ENCODE measurements at regions not wholly inside any gene's neighbourhood (a gene's known extent, or its start where the extent isn't known, plus 50 kb on each side); places are given as distances from the start of the nearest gene placed in this dataset.
"Not testable (repeated sequence)": the region's sequence is repeated elsewhere in the genome, so short reads cannot be mapped to it uniquely, and the experiment has no call there.

DNA sequence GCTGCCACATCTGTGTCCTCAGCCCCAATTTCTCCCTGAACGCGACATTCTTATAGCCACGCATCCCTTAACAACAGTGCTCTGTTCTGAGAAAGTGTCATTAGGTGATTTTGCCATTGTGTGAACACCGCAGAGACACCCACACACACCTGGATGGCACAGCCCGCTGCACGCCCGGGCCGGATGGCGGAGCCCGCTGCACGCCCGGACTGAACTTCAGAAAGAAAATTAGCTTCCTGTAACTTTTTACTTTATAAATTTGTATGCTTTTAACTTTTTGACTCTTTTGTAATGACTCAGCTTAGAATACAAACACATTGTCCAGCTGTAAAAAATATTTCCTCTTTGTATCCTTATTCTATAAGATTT is 567.0 kb upstream of the B3GAT1 start:
- H3K4me1 Mint-ChIP-seq, H3K9me3 Mint-ChIP-seq, H3K36me3 Mint-ChIP-seq, H3K27ac Mint-ChIP-seq, H3K4me3 Mint-ChIP-seq, H3K27me3 Mint-ChIP-seq: not testable (repeated sequence)

DNA sequence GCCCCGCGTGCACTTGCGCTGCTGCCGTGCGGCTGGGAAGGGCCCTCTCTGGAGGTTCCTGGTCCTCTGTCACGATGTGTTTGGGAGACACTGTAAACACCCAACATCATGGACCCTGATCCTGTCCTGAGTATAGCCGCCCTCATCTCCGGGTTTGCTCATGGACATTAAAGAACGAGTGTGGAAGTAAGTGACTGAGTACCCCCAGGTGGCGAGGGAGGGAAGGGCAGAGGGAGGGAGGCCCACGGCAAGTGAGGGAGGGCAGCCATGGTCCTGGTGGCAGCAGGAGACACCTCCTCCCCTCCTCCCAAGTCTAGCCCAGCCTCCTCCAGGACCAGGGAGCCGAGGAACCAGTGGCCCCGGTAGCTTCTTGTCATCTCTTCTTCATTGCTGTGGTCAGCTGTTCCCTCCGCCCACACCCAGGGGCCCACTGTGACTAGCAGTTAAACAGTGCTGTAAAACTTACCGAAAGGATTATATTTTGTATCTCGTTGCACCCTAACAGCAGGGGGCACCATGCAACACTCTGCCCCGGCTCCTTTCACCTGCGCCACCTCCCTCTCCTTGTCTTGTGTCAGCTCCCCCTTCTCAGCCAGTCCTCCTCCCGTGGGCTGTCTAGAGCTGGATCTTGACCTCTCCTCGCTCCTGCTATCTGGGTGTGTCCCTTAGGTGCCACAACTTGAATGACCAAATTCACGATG is 566.5 kb upstream of the B3GAT1 start:
- Mint-ChIP-seq H3K9me3 (no peaks in the 10 kb centered on the region), H3K4me3 (no peak overlapping the region), H3K36me3 (no peaks in the 10 kb centered on the region), H3K4me1 (no peaks in the 10 kb centered on the region), H3K27ac (no peak overlapping the region), H3K27me3 (peaks cover 9% of the 10 kb centered on the region)

DNA sequence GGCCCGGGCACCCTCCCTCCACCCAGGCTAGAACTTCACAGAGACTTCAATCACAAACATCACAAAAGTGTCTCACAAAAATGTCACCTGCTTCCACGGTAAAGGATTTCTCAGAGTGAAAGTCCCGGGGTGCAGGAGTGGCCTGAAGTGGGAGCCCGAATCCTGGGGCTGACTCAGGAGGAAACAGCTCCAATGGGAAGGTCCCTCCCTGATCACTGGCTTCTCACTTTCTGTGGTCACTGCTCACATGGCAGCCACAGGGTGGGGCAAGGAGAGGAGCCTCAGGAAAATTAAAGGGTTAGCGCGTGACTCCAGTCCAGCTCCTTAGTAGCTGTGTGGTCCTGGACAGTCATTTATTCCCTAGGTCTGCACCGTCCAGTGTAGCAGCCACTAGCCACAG is 564.5 kb upstream of the B3GAT1 start:
- Mint-ChIP-seq H3K27me3 (peaks cover 3% of the 10 kb centered on the region), H3K9me3 (no peaks in the 10 kb centered on the region)

DNA sequence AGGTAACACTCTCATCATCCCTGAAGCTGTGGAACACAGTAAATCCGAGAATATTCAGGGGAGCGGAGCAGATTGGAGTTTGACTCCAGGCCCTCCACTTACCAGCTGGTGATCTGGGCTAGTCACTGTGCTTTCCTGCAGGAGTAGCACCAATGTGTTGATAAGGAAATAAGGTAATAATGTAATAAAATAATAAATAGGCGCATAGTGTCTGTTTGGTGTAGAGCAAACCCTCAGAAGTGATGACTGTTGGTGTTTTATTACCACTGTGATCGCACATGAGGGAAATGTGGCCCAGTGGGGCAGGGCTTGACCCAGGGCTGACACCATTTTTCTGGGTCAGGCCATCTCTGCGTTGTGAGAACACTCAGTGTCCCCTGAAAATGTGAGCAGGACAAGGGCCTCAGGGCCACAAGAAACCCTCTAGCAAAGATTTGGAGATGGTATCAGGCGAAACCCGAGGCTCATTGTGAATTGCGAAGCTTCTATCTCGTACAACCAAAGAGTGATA is 563.9 kb upstream of the B3GAT1 start:
- Mint-ChIP-seq H3K9me3 (no peaks in the 10 kb centered on the region), H3K27me3 (peaks cover 3% of the 10 kb centered on the region), H3K36me3 (no peaks in the 10 kb centered on the region), H3K4me3 (no peak overlapping the region), H3K4me1 (peaks cover 0 to 2% (median 0%) of the 10 kb centered on the region in 3 donors), H3K27ac (no peak overlapping the region)

More for the DNA sequence above, 564.5 kb upstream of the B3GAT1 start:
- Mint-ChIP-seq H3K27ac (no peak overlapping the region), H3K4me3 (no peak overlapping the region), H3K4me1 (peaks cover 0 to 2% (median 0%) of the 10 kb centered on the region in 3 donors), H3K36me3 (no peaks in the 10 kb centered on the region)

DNA sequence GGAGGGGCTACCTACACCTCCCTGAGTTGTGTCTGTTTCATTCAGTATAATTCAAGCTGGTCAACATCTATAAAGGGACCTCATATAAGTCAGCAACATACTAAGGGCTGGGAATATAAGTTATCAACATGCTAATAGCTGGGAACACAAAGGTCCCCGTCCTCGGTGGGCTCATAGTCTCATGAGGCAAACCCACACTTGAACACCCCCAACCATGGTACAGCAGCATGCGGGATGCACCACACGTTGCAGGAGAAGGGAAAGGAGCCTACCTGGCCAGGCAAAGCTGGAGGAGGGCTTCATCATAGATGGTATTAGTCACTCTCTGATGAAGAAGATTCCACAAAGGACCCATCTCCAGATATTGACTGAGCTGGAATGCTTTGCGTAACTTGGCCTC is 561.8 kb upstream of the B3GAT1 start:
- H3K4me3 Mint-ChIP-seq: no peak overlapping the region
- H3K27me3 Mint-ChIP-seq: peaks cover under 1% of the 10 kb centered on the region
- H3K36me3 Mint-ChIP-seq: no peaks in the 10 kb centered on the region
- peaks cover 0 to 2% (median 0%) of the 10 kb centered on the region in 3 donors for H3K4me1 Mint-ChIP-seq
- no peaks in the 10 kb centered on the region for H3K9me3 Mint-ChIP-seq
- H3K27ac Mint-ChIP-seq: no peak overlapping the region

DNA sequence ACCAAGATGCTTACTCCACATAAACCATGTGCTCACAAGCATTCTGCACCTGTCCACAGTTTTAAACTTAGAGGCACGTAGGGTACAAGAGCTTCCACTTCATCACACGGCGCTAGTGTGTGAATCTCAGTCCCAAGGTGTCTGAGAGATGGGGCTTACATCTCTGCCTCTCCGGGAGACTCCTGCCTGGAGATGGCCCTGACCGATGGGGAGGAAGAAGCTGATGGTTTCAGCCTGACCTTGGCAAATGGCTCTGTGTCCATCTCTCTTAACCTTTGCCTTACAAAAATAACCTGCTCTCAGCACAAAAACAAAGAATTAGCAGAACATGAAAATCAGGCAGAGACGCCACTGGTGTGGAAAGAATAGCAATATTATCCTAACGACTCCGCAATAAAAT is 559.3 kb upstream of the B3GAT1 start:
- peaks cover 0 to 4% (median 0%) of the 10 kb centered on the region in 3 donors for H3K9me3 Mint-ChIP-seq
- H3K27me3 Mint-ChIP-seq: peaks cover 1% of the 10 kb centered on the region
- H3K27ac Mint-ChIP-seq: no peak overlapping the region

DNA sequence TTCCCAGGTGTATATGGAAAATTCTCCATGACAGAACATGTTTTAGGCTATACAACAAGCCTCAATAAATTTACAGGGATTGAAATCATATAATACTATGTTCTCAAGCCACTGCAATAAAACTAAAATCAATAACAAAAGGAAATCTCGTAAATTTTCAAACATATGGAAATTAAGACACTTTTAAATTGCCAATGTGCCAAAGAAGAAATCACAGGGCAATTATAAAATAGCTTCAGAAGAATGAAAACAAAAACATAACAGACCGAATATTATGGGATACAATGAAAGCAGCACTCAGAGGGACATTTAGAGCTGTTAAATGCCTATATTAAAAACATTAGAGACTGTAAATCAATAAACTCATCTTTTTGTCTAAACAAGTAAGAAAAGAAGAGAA is 555.7 kb upstream of the B3GAT1 start:
- Mint-ChIP-seq H3K27ac (no peak overlapping the region), H3K27me3 (peaks cover 1% of the 10 kb centered on the region), H3K36me3 (no peaks in the 10 kb centered on the region), H3K4me1 (peaks cover 0 to under 1% (median 0%) of the 10 kb centered on the region in 3 donors), H3K4me3 (no peak overlapping the region), H3K9me3 (peaks cover 0 to 6% (median 5%) of the 10 kb centered on the region in 3 donors)

More for the DNA sequence above, 559.3 kb upstream of the B3GAT1 start:
- Mint-ChIP-seq H3K4me1 (peaks cover 0 to 2% (median 0%) of the 10 kb centered on the region in 3 donors), H3K36me3 (no peaks in the 10 kb centered on the region), H3K4me3 (no peak overlapping the region)

DNA sequence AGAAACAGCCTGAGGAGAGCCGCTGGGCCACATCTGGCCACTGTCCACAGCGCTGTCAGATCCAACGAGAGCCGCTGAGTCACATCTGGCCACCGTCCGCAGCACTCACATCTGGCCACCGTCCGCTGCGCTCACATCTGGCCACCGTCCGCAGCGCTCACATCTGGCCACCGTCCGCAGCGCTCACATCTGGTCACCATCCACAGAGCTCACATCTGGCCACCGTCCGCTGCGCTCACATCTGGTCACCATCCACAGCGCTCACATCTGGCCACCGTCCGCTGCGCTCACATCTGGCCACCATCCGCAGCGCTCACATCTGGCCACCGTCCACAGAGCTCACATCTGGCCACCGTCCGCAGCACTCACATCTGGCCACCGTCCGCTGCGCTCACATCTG is 549.3 kb upstream of the B3GAT1 start:
- not testable (repeated sequence) for H3K27me3 Mint-ChIP-seq, H3K4me1 Mint-ChIP-seq, H3K27ac Mint-ChIP-seq, H3K36me3 Mint-ChIP-seq, H3K4me3 Mint-ChIP-seq, H3K9me3 Mint-ChIP-seq

DNA sequence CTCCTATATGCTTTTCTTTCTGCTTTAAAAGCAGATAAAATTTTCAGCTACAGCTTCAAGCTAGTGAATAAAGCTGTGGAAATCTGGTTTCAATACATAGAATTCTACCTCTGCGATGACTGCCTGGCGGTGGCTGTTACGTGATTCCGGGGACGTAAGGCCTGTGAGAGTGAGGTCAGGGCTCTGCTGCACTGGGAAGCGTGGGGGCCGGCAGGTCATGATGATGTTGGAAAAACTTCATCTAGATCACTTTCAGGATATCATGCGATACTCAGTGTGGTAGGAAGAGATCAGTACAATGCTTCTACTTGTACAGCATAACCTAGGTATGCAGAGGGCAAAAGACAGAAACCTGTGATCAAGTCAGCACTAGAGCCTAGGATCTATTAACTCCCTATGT is 546.8 kb upstream of the B3GAT1 start:
- H3K36me3 Mint-ChIP-seq: no peaks in the 10 kb centered on the region
- H3K4me1 Mint-ChIP-seq: no peaks in the 10 kb centered on the region
- H3K4me3 Mint-ChIP-seq: no peak overlapping the region
- peaks cover 7% of the 10 kb centered on the region for H3K27me3 Mint-ChIP-seq
- H3K27ac Mint-ChIP-seq: peak overlapping the region in 1 of 3 donors; percentile 5
- H3K9me3 Mint-ChIP-seq: peaks cover 0 to 5% (median 0%) of the 10 kb centered on the region in 3 donors

DNA sequence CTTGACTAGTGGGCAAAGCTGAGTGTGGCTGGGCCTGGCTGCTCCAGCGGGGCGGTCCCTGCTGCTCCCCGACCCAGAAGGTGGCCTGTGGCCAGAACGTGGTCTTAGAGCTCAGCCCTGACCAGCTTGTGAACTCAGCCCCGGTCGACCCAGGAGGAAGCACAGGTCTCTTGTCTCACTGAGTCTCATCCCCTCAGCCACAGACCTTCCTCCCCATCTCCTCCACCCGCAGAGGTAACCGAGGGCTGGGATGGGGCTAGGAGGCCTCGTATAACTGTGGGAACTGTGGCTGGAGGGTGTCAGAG is 546.2 kb upstream of the B3GAT1 start:
- peak overlapping the region in 1 of 3 donors; percentile 5 for H3K27ac Mint-ChIP-seq
- peaks cover 7% of the 10 kb centered on the region for H3K27me3 Mint-ChIP-seq

DNA sequence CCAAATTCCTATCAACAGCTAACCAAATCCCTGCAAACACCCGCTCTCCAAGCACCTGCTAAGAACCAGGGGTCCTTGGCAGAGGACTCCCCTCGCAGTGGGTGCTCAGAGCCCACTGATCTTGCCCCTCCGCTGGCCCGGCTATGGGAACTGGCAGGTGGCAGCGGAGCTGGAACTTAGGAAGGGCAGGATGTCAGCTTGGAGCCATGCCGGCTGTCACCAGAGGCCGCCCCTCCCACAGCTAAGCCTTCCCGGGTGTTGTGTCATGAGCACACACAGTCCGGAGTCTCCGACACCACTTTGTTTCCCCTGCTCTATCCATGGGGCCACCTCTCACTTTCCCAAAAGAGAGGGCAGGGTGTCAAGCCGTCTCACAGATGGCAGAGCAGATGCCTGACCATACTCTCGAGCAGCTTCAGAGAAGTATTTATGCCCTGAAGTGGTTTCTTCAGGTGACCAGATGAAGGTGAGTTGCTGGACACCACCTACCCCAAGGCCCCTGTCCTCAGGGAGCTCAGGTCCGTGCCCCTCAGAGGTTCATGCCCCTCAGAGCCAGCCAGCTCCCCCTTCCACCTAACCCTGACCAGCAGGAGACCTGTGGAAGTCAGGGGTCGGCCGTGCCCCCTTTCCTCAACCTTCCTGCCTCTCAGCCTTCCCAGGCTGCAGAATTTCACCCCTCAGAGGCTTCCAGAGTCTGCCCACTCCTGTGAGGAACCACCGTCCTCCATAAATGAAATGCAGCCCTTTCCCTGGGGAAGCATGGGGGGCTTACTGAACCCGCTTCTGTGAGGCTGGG is 545.7 kb upstream of the B3GAT1 start:
- no peaks in the 10 kb centered on the region for H3K36me3 Mint-ChIP-seq
- no peak overlapping the region for H3K4me3 Mint-ChIP-seq
- H3K27me3 Mint-ChIP-seq: peaks cover 8% of the 10 kb centered on the region
- H3K9me3 Mint-ChIP-seq: peaks cover 0 to 6% (median 0%) of the 10 kb centered on the region in 3 donors
- H3K4me1 Mint-ChIP-seq: no peaks in the 10 kb centered on the region
- H3K27ac Mint-ChIP-seq: no peak overlapping the region

More for the DNA sequence above, 546.2 kb upstream of the B3GAT1 start:
- peaks cover 0 to 5% (median 0%) of the 10 kb centered on the region in 3 donors for H3K9me3 Mint-ChIP-seq
- no peak overlapping the region for H3K4me3 Mint-ChIP-seq
- no peaks in the 10 kb centered on the region for H3K36me3 Mint-ChIP-seq
- H3K4me1 Mint-ChIP-seq: no peaks in the 10 kb centered on the region

DNA sequence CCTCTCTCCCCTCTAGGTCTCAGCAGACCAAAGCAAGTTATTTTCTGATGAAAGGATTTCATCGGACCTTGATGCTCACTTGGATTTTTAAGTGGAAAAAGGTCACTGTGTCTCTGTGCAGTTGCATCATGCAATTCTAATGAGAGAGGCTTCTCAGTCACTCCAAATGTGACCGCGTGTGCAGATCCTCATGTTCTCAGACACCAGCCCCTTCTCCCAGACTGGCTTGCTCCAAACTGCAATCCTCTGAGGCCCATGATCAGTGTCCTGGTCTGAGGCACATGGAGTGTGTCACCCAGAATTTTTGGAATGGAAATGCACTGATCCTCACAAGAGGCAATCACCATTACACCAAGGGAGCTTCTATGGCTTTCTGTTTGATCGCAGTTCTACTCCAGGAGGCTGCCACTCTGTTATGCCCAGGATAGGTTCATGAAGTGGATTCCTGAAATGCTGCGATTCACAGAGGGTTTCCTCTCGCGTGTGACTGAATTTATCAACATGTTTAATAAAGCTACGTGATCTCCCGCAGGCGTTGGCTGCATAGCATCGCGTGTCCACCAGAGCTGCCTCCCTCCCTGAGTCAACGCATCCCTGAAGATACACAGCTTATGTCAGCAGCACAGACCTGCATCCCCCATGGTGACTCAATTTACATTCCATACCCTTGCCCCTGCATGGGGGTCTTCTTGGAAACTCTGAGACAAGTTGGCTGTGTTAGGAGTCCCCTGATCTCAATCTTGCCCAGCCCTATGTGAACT is 544.6 kb upstream of the B3GAT1 start:
- Mint-ChIP-seq H3K9me3 (peaks cover 0 to 6% (median 0%) of the 10 kb centered on the region in 3 donors), H3K27me3 (peaks cover 8% of the 10 kb centered on the region), H3K36me3 (no peaks in the 10 kb centered on the region), H3K4me1 (peaks cover 0 to under 1% (median 0%) of the 10 kb centered on the region in 3 donors), H3K27ac (no peak overlapping the region), H3K4me3 (no peak overlapping the region)

DNA sequence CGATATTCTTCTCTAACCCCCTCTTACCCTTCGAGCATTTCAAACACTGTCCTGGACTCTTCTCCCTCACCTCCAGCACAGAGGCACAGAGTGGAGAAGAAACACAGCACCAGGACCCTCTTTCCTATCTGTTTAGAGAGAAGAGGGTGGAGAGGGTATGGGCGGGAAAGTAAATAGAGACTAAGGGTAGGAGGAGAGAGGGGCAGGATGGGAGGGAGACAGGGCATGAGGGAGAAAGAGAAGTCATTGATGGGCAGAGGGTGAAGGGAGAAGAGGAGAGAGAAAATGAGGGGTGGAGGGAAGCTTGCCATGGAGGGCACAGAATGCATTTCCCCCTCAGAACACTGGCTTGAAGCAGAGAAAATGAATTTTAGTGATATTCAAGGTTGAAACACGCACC is 543.9 kb upstream of the B3GAT1 start:
- H3K27ac Mint-ChIP-seq, H3K36me3 Mint-ChIP-seq, H3K4me1 Mint-ChIP-seq, H3K9me3 Mint-ChIP-seq, H3K4me3 Mint-ChIP-seq, H3K27me3 Mint-ChIP-seq: not testable (repeated sequence)

DNA sequence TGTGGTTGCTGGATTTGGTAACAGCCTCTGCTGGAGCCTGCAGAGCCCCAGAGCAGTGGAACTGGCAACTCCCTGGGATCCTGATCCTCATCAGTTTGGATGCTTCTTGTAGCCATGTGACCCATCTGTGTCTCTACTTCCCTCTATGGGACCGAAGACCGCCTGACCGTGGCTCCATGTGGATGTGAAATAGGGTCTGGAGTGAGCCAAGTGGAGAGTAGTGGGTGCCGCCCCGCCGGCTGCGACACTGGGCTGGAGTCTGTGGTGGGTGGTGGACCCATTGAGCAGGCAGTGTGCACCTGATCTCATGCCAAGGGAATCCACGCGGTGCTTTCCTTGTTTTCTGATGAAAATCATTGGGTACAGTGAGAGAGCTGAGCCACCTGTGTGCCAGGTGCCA is 543.2 kb upstream of the B3GAT1 start:
- Mint-ChIP-seq H3K27ac (no peak overlapping the region), H3K27me3 (peaks cover 8% of the 10 kb centered on the region), H3K4me3 (no peak overlapping the region), H3K9me3 (peaks cover 0 to 6% (median 0%) of the 10 kb centered on the region in 3 donors), H3K36me3 (no peaks in the 10 kb centered on the region), H3K4me1 (peaks cover 0 to 2% (median 0%) of the 10 kb centered on the region in 3 donors)

DNA sequence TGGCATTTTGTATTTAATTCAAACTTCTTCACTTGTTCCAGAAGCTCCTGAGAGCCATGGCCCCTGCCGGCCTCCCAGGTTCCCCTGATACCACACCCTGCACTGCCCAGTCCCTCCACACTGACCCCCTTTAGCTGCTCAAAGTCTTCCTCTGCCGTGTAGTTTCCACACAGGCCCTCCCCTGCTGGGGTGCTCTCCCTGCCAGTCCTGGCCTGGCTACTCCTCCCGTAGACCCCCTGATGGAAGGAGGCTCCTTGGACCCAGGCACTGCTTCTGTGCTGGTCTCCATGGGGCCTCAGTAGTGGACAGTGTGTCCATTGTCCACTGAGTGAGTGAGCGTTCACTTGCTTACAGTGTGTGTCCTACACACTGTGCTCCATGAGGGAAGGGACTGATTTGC is 542.4 kb upstream of the B3GAT1 start:
- H3K4me1 Mint-ChIP-seq, H3K36me3 Mint-ChIP-seq: not testable (repeated sequence)

More for the DNA sequence above, 542.4 kb upstream of the B3GAT1 start:
- not testable (repeated sequence) for H3K9me3 Mint-ChIP-seq, H3K27ac Mint-ChIP-seq, H3K4me3 Mint-ChIP-seq, H3K27me3 Mint-ChIP-seq

All from IgD-negative memory B cell (primary cell).